ENCODE measurements at regions not wholly inside any gene's neighbourhood (a gene's known extent, or its start where the extent isn't known, plus 50 kb on each side); places are given as distances from the start of the nearest gene placed in this dataset.

DNA sequence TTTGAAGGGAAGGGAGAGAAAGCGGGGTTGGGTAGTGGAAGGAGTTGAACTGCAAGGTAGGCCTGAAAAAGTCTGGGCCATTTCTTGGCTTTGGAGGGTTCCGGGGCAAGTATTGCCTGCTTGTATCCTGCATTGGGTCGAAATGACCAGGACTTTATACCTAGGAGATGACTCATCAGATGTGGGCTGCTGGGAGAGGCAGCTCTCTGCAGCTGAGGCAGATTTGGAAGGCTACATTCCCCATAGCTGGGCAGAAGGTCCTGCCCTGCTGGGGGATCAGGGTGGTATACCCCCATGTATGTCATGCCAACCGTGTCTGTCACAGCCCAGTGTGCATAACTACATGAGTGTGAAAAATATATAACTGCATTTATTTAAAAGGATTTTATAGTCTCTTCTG is 171.8 kb upstream of the SPRED2 start:
- TF ChIP-seq, protein P1, sequence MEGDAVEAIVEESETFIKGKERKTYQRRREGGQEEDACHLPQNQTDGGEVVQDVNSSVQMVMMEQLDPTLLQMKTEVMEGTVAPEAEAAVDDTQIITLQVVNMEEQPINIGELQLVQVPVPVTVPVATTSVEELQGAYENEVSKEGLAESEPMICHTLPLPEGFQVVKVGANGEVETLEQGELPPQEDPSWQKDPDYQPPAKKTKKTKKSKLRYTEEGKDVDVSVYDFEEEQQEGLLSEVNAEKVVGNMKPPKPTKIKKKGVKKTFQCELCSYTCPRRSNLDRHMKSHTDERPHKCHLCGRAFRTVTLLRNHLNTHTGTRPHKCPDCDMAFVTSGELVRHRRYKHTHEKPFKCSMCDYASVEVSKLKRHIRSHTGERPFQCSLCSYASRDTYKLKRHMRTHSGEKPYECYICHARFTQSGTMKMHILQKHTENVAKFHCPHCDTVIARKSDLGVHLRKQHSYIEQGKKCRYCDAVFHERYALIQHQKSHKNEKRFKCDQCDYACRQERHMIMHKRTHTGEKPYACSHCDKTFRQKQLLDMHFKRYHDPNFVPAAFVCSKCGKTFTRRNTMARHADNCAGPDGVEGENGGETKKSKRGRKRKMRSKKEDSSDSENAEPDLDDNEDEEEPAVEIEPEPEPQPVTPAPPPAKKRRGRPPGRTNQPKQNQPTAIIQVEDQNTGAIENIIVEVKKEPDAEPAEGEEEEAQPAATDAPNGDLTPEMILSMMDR (IDR thresholded peaks at IDR 0.05): no peak
- no peak for TF ChIP-seq POLR2A (IDR thresholded peaks at IDR 0.05)
